PC-3 (cell line): ENCODE measurements at regions not wholly inside any gene's neighbourhood (a gene's known extent, or its start where the extent isn't known, plus 50 kb on each side); places are given as distances from the start of the nearest gene placed in this dataset.

Experiments used
- EZH2 ChIP-seq: fragments of 300-600 bp; sonication (generic); IDR thresholded peaks from one replicate; pipeline ENCODE4 v1.6.1; 2017; ENCODE audit warnings: antibody characterized with exemption, mild to moderate bottlenecking, low read length; ENCODE audit not compliant: unreplicated experiment
- EZH2phosphoT487 ChIP-seq: fragments of 300-600 bp; sonication (generic); IDR thresholded peaks from 2 replicates; pipeline ENCODE4 v1.6.1; 2018; ENCODE audit warnings: mild to moderate bottlenecking, antibody characterized with exemption, low read length, borderline replicate concordance
- TF ChIP-seq, protein P1 (sequence below): fragments of 300-600 bp; sonication (generic); conservative IDR thresholded peaks from 2 replicates; pipeline ENCODE4 v1.5.1; 2017; ENCODE audit warnings: antibody characterized with exemption, low read depth, mild to moderate bottlenecking, low read length

DNA sequence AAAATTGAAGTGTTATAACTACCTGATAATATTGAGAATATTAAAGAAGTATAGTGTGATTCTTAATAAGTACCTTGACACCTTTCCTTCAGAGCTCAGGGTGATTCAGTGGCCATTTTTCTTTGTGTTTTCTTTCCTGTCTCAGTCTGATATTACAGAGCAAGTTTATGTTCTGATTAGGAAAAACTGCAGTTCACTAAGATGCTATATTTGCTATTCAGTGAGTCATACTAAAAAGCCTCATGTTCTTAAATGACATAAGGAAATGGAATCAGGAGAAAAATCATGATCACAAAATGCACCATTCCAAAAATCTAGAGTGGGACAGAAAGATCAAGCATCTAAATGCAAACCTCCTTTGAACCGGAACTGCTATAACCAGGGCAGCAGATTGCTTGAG, 390.6 kb upstream of the ATP2B1 start:
- TF ChIP-seq, protein P1, sequence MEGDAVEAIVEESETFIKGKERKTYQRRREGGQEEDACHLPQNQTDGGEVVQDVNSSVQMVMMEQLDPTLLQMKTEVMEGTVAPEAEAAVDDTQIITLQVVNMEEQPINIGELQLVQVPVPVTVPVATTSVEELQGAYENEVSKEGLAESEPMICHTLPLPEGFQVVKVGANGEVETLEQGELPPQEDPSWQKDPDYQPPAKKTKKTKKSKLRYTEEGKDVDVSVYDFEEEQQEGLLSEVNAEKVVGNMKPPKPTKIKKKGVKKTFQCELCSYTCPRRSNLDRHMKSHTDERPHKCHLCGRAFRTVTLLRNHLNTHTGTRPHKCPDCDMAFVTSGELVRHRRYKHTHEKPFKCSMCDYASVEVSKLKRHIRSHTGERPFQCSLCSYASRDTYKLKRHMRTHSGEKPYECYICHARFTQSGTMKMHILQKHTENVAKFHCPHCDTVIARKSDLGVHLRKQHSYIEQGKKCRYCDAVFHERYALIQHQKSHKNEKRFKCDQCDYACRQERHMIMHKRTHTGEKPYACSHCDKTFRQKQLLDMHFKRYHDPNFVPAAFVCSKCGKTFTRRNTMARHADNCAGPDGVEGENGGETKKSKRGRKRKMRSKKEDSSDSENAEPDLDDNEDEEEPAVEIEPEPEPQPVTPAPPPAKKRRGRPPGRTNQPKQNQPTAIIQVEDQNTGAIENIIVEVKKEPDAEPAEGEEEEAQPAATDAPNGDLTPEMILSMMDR = no peak
- TF ChIP-seq EZH2 (no peak), EZH2phosphoT487 (no peak)
